Caki2 (cell line): ENCODE measurements at regions not wholly inside any gene's neighbourhood (a gene's known extent, or its start where the extent isn't known, plus 50 kb on each side); places are given as distances from the start of the nearest gene placed in this dataset.
"Not testable (repeated sequence)": the region's sequence is repeated elsewhere in the genome, so short reads cannot be mapped to it uniquely, and the experiment has no call there.

Experiments
- DNase-seq: peaks from one replicate; pipeline ENCODE4 v3.0.0-alpha.2; 2015; ENCODE audit warnings: low read depth
- in situ Hi-C: cut with HindIII; loops from 2 replicates; pipeline ENCODE4 v1.10.0; 2016; ENCODE audit warnings: low sequenced_read_pairs, low pct_unique_long_range_greater_than_20kb, mixed read lengths

- DNase-seq = no peak
- in situ Hi-C loops = no loop called here
Observed at GRCh38 chr2:109711230-109712122, 82.6 kb upstream of the RGPD5 start.

- DNase-seq = no peak
- in situ Hi-C loops = no loop called here
Observed at GRCh38 chr2:109712123-109712449, 82.0 kb upstream of the RGPD5 start.

GRCh38 chr2:109712746-109713145, 81.4 kb upstream of the RGPD5 start:
- in situ Hi-C loops = no loop called here

GRCh38 chr2:109715313-109715805, 78.7 kb upstream of the RGPD5 start:
- no peak for DNase-seq
- in situ Hi-C loops = no loop called here

More at GRCh38 chr2:109712746-109713145, 81.4 kb upstream of the RGPD5 start:
- DNase-seq = no peak

- in situ Hi-C loops, DNase-seq: not testable (repeated sequence)
Observed at GRCh38 chr2:109716596-109716995, 77.5 kb upstream of the RGPD5 start.

GRCh38 chr2:109718139-109718538, 76.0 kb upstream of the RGPD5 start:
- no peak for DNase-seq
- in situ Hi-C loops = no loop called here

- DNase-seq = no peak
- in situ Hi-C loops = no loop called here
Observed at GRCh38 chr2:109719871-109720270, 74.2 kb upstream of the RGPD5 start.

GRCh38 chr2:109720380-109721106, 73.6 kb upstream of the RGPD5 start:
- in situ Hi-C loops = no loop called here

GRCh38 chr2:109721135-109721534, 73.0 kb upstream of the RGPD5 start:
- DNase-seq = no peak
- in situ Hi-C loops = no loop called here

More at GRCh38 chr2:109720380-109721106, 73.6 kb upstream of the RGPD5 start:
- no peak for DNase-seq

GRCh38 chr2:109721626-109722025, 72.5 kb upstream of the RGPD5 start:
- no peak for DNase-seq
- in situ Hi-C loops = no loop called here

- DNase-seq = no peak
- in situ Hi-C loops = no loop called here
Observed at GRCh38 chr2:109722026-109722425, 72.1 kb upstream of the RGPD5 start.

GRCh38 chr2:109722640-109723039, 71.5 kb upstream of the RGPD5 start:
- in situ Hi-C loops, DNase-seq: not testable (repeated sequence)

- in situ Hi-C loops, DNase-seq: not testable (repeated sequence)
Observed at GRCh38 chr2:109723153-109723552, 71.0 kb upstream of the RGPD5 start.

GRCh38 chr2:109724533-109725460, 69.3 kb upstream of the RGPD5 start:
- in situ Hi-C loops = no loop called here
- DNase-seq = no peak

- peak; percentile 93 for DNase-seq
- in situ Hi-C loops = no loop called here
Observed at GRCh38 chr2:109726379-109727270, 67.5 kb upstream of the RGPD5 start.

GRCh38 chr2:109727929-109728447, 66.1 kb upstream of the RGPD5 start:
- in situ Hi-C loops = no loop called here
- DNase-seq = no peak

- in situ Hi-C loops, DNase-seq: not testable (repeated sequence)
Observed at GRCh38 chr2:109733746-109734145, 60.4 kb upstream of the RGPD5 start.
